ENCODE measurements at regions not wholly inside any gene's neighbourhood (a gene's known extent, or its start where the extent isn't known, plus 50 kb on each side); places are given as distances from the start of the nearest gene placed in this dataset.
A peak's percentile ranks its signal among the peaks of the same experiment; 100 is the strongest.

GRCh38 chr7:114856625-114857024 is 65.3 kb upstream of the MDFIC start:
- TF ChIP-seq TEAD4 (IDR thresholded peaks at IDR 0.05) (no peak), NFIC (IDR thresholded peaks at IDR 0.05) (no peak), FOXM1 (IDR thresholded peaks at IDR 0.05; ENCODE audit: borderline replicate concordance, low read depth) (no peak), TCF12 (IDR thresholded peaks at IDR 0.05; ENCODE audit: low read depth) (no peak), RAD21 (IDR thresholded peaks at IDR 0.05; ENCODE audit: low read depth) (no peak), TAF1 (IDR thresholded peaks at IDR 0.05; ENCODE audit: low read depth) (no peak), USF1 (IDR thresholded peaks at IDR 0.05) (no peak), MAX (IDR thresholded peaks at IDR 0.05) (no peak)

- no peak for TF ChIP-seq CREB1 (IDR thresholded peaks at IDR 0.05; ENCODE audit: low read depth)
- no peak for TF ChIP-seq RAD21 (IDR thresholded peaks at IDR 0.05; ENCODE audit: low read depth)
- no peak for TF ChIP-seq TEAD4 (IDR thresholded peaks at IDR 0.05)
- no peak for TF ChIP-seq TAF1 (IDR thresholded peaks at IDR 0.05; ENCODE audit: low read depth)
- TF ChIP-seq EP300 (IDR thresholded peaks at IDR 0.05; ENCODE audit: borderline replicate concordance), result no peak
Measured at GRCh38 chr7:114857605-114858004, 64.3 kb upstream of the MDFIC start.

- TF ChIP-seq TAF1 (IDR thresholded peaks at IDR 0.05; ENCODE audit: low read depth) (no peak), ZBTB7A (IDR thresholded peaks at IDR 0.05; ENCODE audit: low read depth) (no peak)
Measured at GRCh38 chr7:114859477-114859876, 62.4 kb upstream of the MDFIC start.

GRCh38 chr7:114860206-114860605 is 61.7 kb upstream of the MDFIC start:
- TF ChIP-seq RAD21 (IDR thresholded peaks at IDR 0.05; ENCODE audit: low read depth) (no peak), EP300 (IDR thresholded peaks at IDR 0.05; ENCODE audit: borderline replicate concordance) (no peak), NFIC (IDR thresholded peaks at IDR 0.05) (no peak)

- TF ChIP-seq TAF1 (IDR thresholded peaks at IDR 0.05; ENCODE audit: low read depth), result no peak
- no peak for TF ChIP-seq ZBTB7A (IDR thresholded peaks at IDR 0.05; ENCODE audit: low read depth)
- no peak for TF ChIP-seq FOXM1 (IDR thresholded peaks at IDR 0.05; ENCODE audit: borderline replicate concordance, low read depth)
- TF ChIP-seq REST (IDR thresholded peaks at IDR 0.05; ENCODE audit: low read depth), result no peak
- no peak for TF ChIP-seq CREB1 (IDR thresholded peaks at IDR 0.05; ENCODE audit: low read depth)
- no peak for TF ChIP-seq TEAD4 (IDR thresholded peaks at IDR 0.05)
- TF ChIP-seq EP300 (IDR thresholded peaks at IDR 0.05; ENCODE audit: borderline replicate concordance), result no peak
- TF ChIP-seq MAX (IDR thresholded peaks at IDR 0.05), result no peak
- TF ChIP-seq USF1 (IDR thresholded peaks at IDR 0.05), result no peak
Measured at GRCh38 chr7:114862406-114862805, 59.5 kb upstream of the MDFIC start.

- TF ChIP-seq CEBPB (IDR thresholded peaks at IDR 0.05) (no peak), RAD21 (IDR thresholded peaks at IDR 0.05; ENCODE audit: low read depth) (no peak), EGR1 (IDR thresholded peaks at IDR 0.05) (no peak), NFIC (IDR thresholded peaks at IDR 0.05) (no peak), TCF12 (IDR thresholded peaks at IDR 0.05; ENCODE audit: low read depth) (no peak), EP300 (IDR thresholded peaks at IDR 0.05; ENCODE audit: borderline replicate concordance) (no peak), USF1 (IDR thresholded peaks at IDR 0.05) (no peak)
Measured at GRCh38 chr7:114864278-114864677, 57.6 kb upstream of the MDFIC start.

GRCh38 chr7:114865564-114865963 is 56.3 kb upstream of the MDFIC start:
- no peak for TF ChIP-seq USF1 (IDR thresholded peaks at IDR 0.05)
- TF ChIP-seq TEAD4 (IDR thresholded peaks at IDR 0.05), result no peak
- no peak for TF ChIP-seq CEBPB (IDR thresholded peaks at IDR 0.05)
- TF ChIP-seq RAD21 (IDR thresholded peaks at IDR 0.05; ENCODE audit: low read depth), result peak; percentile 84
